D721Med (cell line): ENCODE measurements at regions not wholly inside any gene's neighbourhood (a gene's known extent, or its start where the extent isn't known, plus 50 kb on each side); places are given as distances from the start of the nearest gene placed in this dataset.
"Not testable (repeated sequence)": the region's sequence is repeated elsewhere in the genome, so short reads cannot be mapped to it uniquely, and the experiment has no call there.

Experiments used
- DNase-seq: peaks from one replicate; pipeline ENCODE4 v3.0.0; 2011; ENCODE audit warnings: low spot score; ENCODE audit not compliant: insufficient read length
- FAIRE-seq: peaks from 2 replicates; lab custom pipeline; 2011; peaks lifted over from hg19 to GRCh38; lab: Jason Lieb, UNC
- CTCF ChIP-seq: IDR thresholded peaks from 2 replicates; pipeline ENCODE4 v1.5.1; 2012; ENCODE audit warnings: mild to moderate bottlenecking, control low read depth; ENCODE audit not compliant: insufficient read depth; ENCODE audit errors: missing control alignments

GRCh38 chr6:82118150-82118562 lies 129.4 kb downstream of the IBTK start:
- no peak for DNase-seq
- no peak for TF ChIP-seq CTCF
- no peak for FAIRE-seq

- FAIRE-seq (no peak), DNase-seq (no peak)
- TF ChIP-seq CTCF = no peak
These were observed 132.8 kb downstream of the IBTK start for GRCh38 chr6:82114748-82115147.

GRCh38 chr6:82113231-82113630 lies 134.3 kb downstream of the IBTK start:
- DNase-seq = no peak
- no peak for TF ChIP-seq CTCF
- FAIRE-seq = peak; percentile 87

GRCh38 chr6:82111818-82112217 lies 135.7 kb downstream of the IBTK start:
- TF ChIP-seq CTCF = no peak
- DNase-seq = no peak
- no peak for FAIRE-seq

GRCh38 chr6:82111114-82111513 lies 136.4 kb downstream of the IBTK start:
- no peak for TF ChIP-seq CTCF
- no peak for FAIRE-seq

GRCh38 chr6:82103171-82103570 lies 144.4 kb downstream of the IBTK start:
- not testable (repeated sequence) for DNase-seq

More at GRCh38 chr6:82111114-82111513, 136.4 kb downstream of the IBTK start:
- no peak for DNase-seq

GRCh38 chr6:82101374-82102114 lies 146.0 kb downstream of the IBTK start:
- FAIRE-seq, DNase-seq: not testable (repeated sequence)

More at GRCh38 chr6:82103171-82103570, 144.4 kb downstream of the IBTK start:
- not testable (repeated sequence) for FAIRE-seq

- not testable (repeated sequence) for DNase-seq, FAIRE-seq
These were observed 146.8 kb downstream of the IBTK start for GRCh38 chr6:82100763-82101162.

GRCh38 chr6:82097676-82098075 lies 149.9 kb downstream of the IBTK start:
- DNase-seq (no peak), FAIRE-seq (no peak)
- TF ChIP-seq CTCF = no peak
